HCT116 (cell line): ENCODE measurements at regions not wholly inside any gene's neighbourhood (a gene's known extent, or its start where the extent isn't known, plus 50 kb on each side); places are given as distances from the start of the nearest gene placed in this dataset.

ENCODE experiments used
- ATAC-seq: fragments of 200-7000 bp; cut with Tn5 transposase; 2 replicates; pipeline ENCODE4 v1.9.1; 2020; ENCODE audit warnings: mild to moderate bottlenecking, moderate library complexity
- BruUV-seq: library from RNA; stranded (reverse); fragments of 400-500 nt; replicated peaks from 2 replicates; lab custom pipeline; 2021; lab: Mats Ljungman, UMichigan
- CTCF ChIA-PET: fragments of 300-600 bp; sonication (Branson Sonifier 250); formaldehyde crosslinking; loops from one replicate; lab custom pipeline; 2021; ENCODE audit warnings: antibody characterized with exemption; lab: Charles Lee
- POLR2A ChIA-PET: fragments of 300-600, 350-600 bp; sonication (Branson Sonifier 250); formaldehyde crosslinking; loops from one replicate; lab custom pipeline; 2021; ENCODE audit warnings: antibody characterized with exemption; lab: Charles Lee
- RAD21 ChIA-PET, 2 experiments: fragments of 300-600 bp; sonication (Branson Sonifier 250); formaldehyde crosslinking; loops; one replicate each; lab custom pipeline; 2023; ENCODE audit warnings: low total read pairs in 2 of 2; ENCODE audit not compliant: uncharacterized antibody in 2 of 2, unreplicated experiment in 2 of 2, low non-redundant PET in 1 of 2; lab: Charles Lee
- DNase-seq: peaks from one replicate; pipeline ENCODE4 v3.0.0-alpha.2; 2010; ENCODE audit warnings: low read depth, low spot score
- H2AFZ ChIP-seq: fragments of 200-600 bp; shearing (Covaris generic), sonication (generic); 2 replicates; pipeline ENCODE4 v1.6.1; 2017; ENCODE audit warnings: low read depth, mixed run types, mixed read lengths, antibody characterized with exemption, low read length; ENCODE audit not compliant: poor library complexity, severe bottlenecking
- H3K27ac ChIP-seq: 2 replicates; pipeline ENCODE4 v1.5.1; 2012; ENCODE audit warnings: low read depth, low read length
- H3K27me3 ChIP-seq: fragments of 200-600 bp; sonication (generic); 2 replicates; pipeline ENCODE4 v1.6.1; 2016; ENCODE audit warnings: mixed run types, low read length, mixed read lengths; ENCODE audit not compliant: insufficient read depth
- H3K36me3 ChIP-seq, 2 experiments: fragments of 200-500 bp in 1 of 2; fragments of 200-600 bp in 1 of 2; sonication (Bioruptor generic) in 1 of 2; sonication (generic) in 1 of 2; 2 replicates each; pipeline versions ENCODE4 v1.5.1 to v1.6.1; 2014 to 2016; ENCODE audit warnings: low read length in 2 of 2, inconsistent platforms in 1 of 2, mixed read lengths in 1 of 2, mixed run types in 1 of 2; ENCODE audit not compliant: insufficient read depth in 2 of 2, control insufficient read depth in 1 of 2
- H3K4me1 ChIP-seq, 2 experiments: fragments of 200-600 bp in 1 of 2; sonication (generic) in 1 of 2; 2 replicates each; pipeline versions ENCODE4 v1.5.1 to v1.6.1; 2012 to 2017; ENCODE audit warnings: low read length in 2 of 2, inconsistent platforms in 1 of 2, mild to moderate bottlenecking in 1 of 2, mixed read lengths in 1 of 2, mixed run types in 1 of 2, moderate library complexity in 1 of 2; ENCODE audit not compliant: insufficient read depth in 2 of 2, control insufficient read depth in 1 of 2
- H3K4me2 ChIP-seq: fragments of 200-600 bp; sonication (generic); 2 replicates; pipeline ENCODE4 v1.6.1; 2017; ENCODE audit warnings: mixed run types, low read length, mixed read lengths
- H3K4me3 ChIP-seq, 2 experiments: fragments of 200-600 bp in 1 of 2; sonication (generic) in 1 of 2; replicated peaks in 1 of 2; 2 replicates each; pipeline ENCODE4 v1.5.1; 2011 to 2016; ENCODE audit warnings: low read length in 2 of 2, control low read depth in 1 of 2, low read depth in 1 of 2, mild to moderate bottlenecking in 1 of 2, mixed read lengths in 1 of 2, mixed run types in 1 of 2
- H3K79me2 ChIP-seq: fragments of 200-600 bp; sonication (generic); 2 replicates; pipeline ENCODE4 v1.6.1; 2017; ENCODE audit warnings: mild to moderate bottlenecking, mixed run types, low read length, moderate library complexity, mixed read lengths; ENCODE audit not compliant: insufficient read depth
- H3K9ac ChIP-seq: fragments of 200-600 bp; sonication (generic); 2 replicates; pipeline ENCODE4 v1.6.1; 2016; ENCODE audit warnings: low read length, mixed read lengths
- H3K9me2 ChIP-seq: fragments of 200-600 bp; sonication (generic), shearing (Covaris generic); 2 replicates; pipeline ENCODE4 v1.6.1; 2017; ENCODE audit warnings: mixed run types, mild to moderate bottlenecking, moderate library complexity; ENCODE audit not compliant: insufficient read depth
- H3K9me3 ChIP-seq, 2 experiments: fragments of 200-500 bp in 1 of 2; fragments of 200-600 bp in 1 of 2; sonication (Bioruptor generic) in 1 of 2; sonication (generic) in 1 of 2; 2 replicates each; pipeline ENCODE4 v1.6.1; 2014 to 2017; ENCODE audit warnings: low read length in 2 of 2, mixed read lengths in 2 of 2, inconsistent platforms in 1 of 2, low read depth in 1 of 2, mild to moderate bottlenecking in 1 of 2, mixed run types in 1 of 2, moderate library complexity in 1 of 2; ENCODE audit not compliant: control insufficient read depth in 1 of 2, insufficient read depth in 1 of 2
- H4K20me1 ChIP-seq: fragments of 200-600 bp; sonication (generic), shearing (Covaris generic); 2 replicates; pipeline ENCODE4 v1.6.1; 2017; ENCODE audit warnings: mixed run types, mild to moderate bottlenecking, moderate library complexity; ENCODE audit not compliant: insufficient read depth
- CEBPB ChIP-seq: IDR thresholded peaks from 2 replicates; pipeline ENCODE4 v1.6.1; 2012; ENCODE audit warnings: low read depth
- CTCF ChIP-seq, 3 experiments: fragments of 200-600 bp in 1 of 3; sonication (generic) in 1 of 3; IDR thresholded peaks in 2 of 3; conservative IDR thresholded peaks in 1 of 3; 2 replicates each; pipeline ENCODE4 v1.5.1; 2012 to 2017; ENCODE audit warnings: low read depth in 2 of 3, low read length in 2 of 3, antibody characterized with exemption in 1 of 3, borderline replicate concordance in 1 of 3, control low read depth in 1 of 3, mild to moderate bottlenecking in 1 of 3, mixed read lengths in 1 of 3, mixed run types in 1 of 3, moderate library complexity in 1 of 3; ENCODE audit not compliant: insufficient read depth in 1 of 3
- EGR1 ChIP-seq: IDR thresholded peaks from 2 replicates; pipeline ENCODE4 v1.6.1; 2012; ENCODE audit warnings: low read depth
- REST ChIP-seq: IDR thresholded peaks from 2 replicates; pipeline ENCODE4 v1.6.1; 2012; ENCODE audit warnings: low read depth
- SRF ChIP-seq: IDR thresholded peaks from 2 replicates; pipeline ENCODE4 v1.6.1; 2012; ENCODE audit warnings: low read depth
- intact Hi-C: fragments of 100-400 bp; cut with micrococcal nuclease; formaldehyde crosslinking; loops from 2 replicates; pipeline ENCODE4 v1.10.0; 2022

DNA sequence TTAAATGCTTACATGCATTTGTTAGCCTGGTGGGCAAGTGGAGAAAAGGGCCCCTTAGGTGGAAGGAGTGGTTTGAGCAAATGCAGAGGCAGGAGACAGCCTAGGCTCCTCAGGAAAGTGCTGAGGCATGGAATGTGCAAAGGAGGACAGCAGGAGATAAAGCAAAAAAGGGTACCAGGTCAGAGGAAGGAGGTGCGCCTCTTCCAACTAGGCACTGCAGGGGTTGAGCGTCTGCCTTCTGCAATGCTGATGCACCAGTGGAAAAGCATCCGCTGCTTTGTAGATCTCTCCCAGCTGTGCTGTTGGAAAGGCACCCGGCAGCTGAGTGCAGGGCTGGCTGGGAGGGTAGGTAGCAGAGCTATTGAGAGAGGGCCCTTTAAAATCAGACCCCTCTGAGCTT is 287.0 kb upstream of the XYLT1 start:
- POLR2A ChIA-PET = no interaction called here

More for the DNA sequence above, 287.0 kb upstream of the XYLT1 start:
- H3K4me3 ChIP-seq = no peak overlapping the region
- ATAC-seq = no peak
- ChIA-PET CTCF (no interaction called here), RAD21 (no interaction called here)
- no peaks in the 10 kb centered on the region for H3K9me2 ChIP-seq
- no peaks in the 10 kb centered on the region for H3K9me3 ChIP-seq
- H3K79me2 ChIP-seq = no peaks in the 10 kb centered on the region
- no peak overlapping the region for H3K4me2 ChIP-seq
- BruUV-seq = no TSS peak
- H3K9ac ChIP-seq = no peak overlapping the region
- no peak for DNase-seq
- peaks cover 12% of the 10 kb centered on the region; the same call in 1 of the 2 replicates for H3K27me3 ChIP-seq
- H3K4me1 ChIP-seq = no peaks in the 10 kb centered on the region
- H3K27ac ChIP-seq = no peak overlapping the region
- no peaks in the 10 kb centered on the region for H4K20me1 ChIP-seq
- TF ChIP-seq CTCF (IDR thresholded peaks at IDR 0.05 in 2 of 3, conservative IDR thresholded peaks at IDR 0.05 in 1 of 3; ENCODE audit: borderline replicate concordance in 1 of 3, insufficient read depth in 1 of 3, low read depth in 2 of 3, low read length in 2 of 3) (no peak), CEBPB (no peak), EGR1 (no peak), SRF (no peak), REST (no peak)
- H3K36me3 ChIP-seq = no peaks in the 10 kb centered on the region
- intact Hi-C loops = no loop called here
- no peak overlapping the region for H2AFZ ChIP-seq
